ENCODE measurements at regions not wholly inside any gene's neighbourhood (a gene's known extent, or its start where the extent isn't known, plus 50 kb on each side); places are given as distances from the start of the nearest gene placed in this dataset.

DNA sequence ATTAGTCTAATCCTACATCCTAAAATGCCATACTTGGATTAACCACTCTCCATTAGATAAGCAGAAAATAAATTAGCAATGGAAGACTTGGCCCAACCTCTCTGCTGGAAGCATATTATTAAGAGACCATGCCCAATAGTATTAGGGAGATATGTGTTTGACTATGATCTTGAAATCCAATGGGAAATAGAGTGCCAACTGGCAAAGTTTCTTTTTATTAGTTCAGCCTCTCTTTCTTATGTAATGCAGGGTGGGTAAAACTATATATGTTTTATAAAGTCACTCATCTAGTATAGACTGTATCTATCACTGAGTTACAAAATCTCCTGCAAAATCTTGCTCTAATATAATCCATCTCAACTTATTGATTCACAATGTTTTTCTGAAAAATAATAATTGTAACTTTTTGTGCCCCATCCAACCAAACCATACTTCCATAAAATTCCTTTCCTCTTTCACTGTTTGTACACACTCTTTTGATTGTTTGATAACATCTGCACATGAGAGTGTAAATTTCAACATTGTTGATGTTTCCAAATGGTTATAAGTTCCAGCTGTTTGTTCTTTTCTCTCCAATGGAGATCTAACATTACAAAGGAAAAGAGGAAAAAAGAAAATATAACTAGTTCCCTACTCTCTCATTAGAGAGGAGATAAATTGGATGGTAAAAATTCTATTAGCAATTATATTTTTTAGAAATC lies 408.1 kb upstream of the ADGRL2 start:
- TF ChIP-seq, protein P1, sequence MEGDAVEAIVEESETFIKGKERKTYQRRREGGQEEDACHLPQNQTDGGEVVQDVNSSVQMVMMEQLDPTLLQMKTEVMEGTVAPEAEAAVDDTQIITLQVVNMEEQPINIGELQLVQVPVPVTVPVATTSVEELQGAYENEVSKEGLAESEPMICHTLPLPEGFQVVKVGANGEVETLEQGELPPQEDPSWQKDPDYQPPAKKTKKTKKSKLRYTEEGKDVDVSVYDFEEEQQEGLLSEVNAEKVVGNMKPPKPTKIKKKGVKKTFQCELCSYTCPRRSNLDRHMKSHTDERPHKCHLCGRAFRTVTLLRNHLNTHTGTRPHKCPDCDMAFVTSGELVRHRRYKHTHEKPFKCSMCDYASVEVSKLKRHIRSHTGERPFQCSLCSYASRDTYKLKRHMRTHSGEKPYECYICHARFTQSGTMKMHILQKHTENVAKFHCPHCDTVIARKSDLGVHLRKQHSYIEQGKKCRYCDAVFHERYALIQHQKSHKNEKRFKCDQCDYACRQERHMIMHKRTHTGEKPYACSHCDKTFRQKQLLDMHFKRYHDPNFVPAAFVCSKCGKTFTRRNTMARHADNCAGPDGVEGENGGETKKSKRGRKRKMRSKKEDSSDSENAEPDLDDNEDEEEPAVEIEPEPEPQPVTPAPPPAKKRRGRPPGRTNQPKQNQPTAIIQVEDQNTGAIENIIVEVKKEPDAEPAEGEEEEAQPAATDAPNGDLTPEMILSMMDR (IDR thresholded peaks at IDR 0.05), result no peak
- TF ChIP-seq POLR2A (IDR thresholded peaks at IDR 0.05; ENCODE audit: low read depth) (no peak), EP300 (IDR thresholded peaks at IDR 0.05) (no peak), POLR2AphosphoS5 (IDR thresholded peaks at IDR 0.05) (no peak)
- Histone ChIP-seq H3K27ac (replicated peaks in 1 of 4) (no peak overlapping the region), H3K4me1 (peaks cover 0 to 13% (median 9%) of the 10 kb centered on the region in 4 donors), H3K9me3 (no peaks in the 10 kb centered on the region), H3K4me3 (no peak overlapping the region), H3K27me3 (no peaks in the 10 kb centered on the region), H3K36me3 (no peaks in the 10 kb centered on the region)
- no peak for DNase-seq (ENCODE audit: extremely low spot score)
- intact Hi-C loops (cut with DNase I), result no loop called here

- H3K27ac ChIP-seq (replicated peaks in 1 of 4), result no peak overlapping the region
- H3K36me3 ChIP-seq, result no peaks in the 10 kb centered on the region
- 65% methylated on average over 4 of the region's 4 CpGs for WGBS
- H3K27me3 ChIP-seq, result no peaks in the 10 kb centered on the region
- H3K4me3 ChIP-seq, result no peak overlapping the region
- no peaks in the 10 kb centered on the region for H3K9me3 ChIP-seq
- intact Hi-C loops (cut with DNase I), result no loop called here
- TF ChIP-seq EP300 (IDR thresholded peaks at IDR 0.05) (no peak), POLR2AphosphoS5 (IDR thresholded peaks at IDR 0.05) (no peak), POLR2A (IDR thresholded peaks at IDR 0.05; ENCODE audit: low read depth) (no peak)
- TF ChIP-seq, protein P1 (IDR thresholded peaks at IDR 0.05), result no peak
- peaks cover 0 to 13% (median 9%) of the 10 kb centered on the region in 4 donors for H3K4me1 ChIP-seq
- DNase-seq (ENCODE audit: extremely low spot score), result no peak
Observed at GRCh38 chr1:81391125-81391828, 409.5 kb upstream of the ADGRL2 start.

DNA sequence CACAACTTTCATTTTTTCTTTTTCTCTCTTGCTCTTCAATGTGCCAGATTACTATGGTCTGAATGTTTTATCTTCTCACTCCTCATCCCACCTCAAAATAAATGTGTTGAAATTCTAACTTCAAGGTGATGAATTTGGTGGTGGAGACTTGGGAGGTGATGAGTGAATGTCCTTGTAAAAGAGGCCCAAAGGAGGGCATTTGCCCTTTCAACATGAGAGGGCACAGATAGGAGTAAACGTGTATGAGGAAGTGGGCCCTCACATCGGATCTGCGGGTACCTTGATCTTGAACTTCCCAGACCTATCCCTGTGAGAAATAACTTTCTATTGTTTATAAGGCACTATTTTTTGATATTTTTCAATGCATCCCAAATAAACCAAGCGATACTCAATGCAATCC lies 412.3 kb upstream of the ADGRL2 start:
- Histone ChIP-seq H3K4me1 (peaks cover 0 to 13% (median 9%) of the 10 kb centered on the region in 4 donors), H3K4me3 (no peak overlapping the region), H3K27ac (replicated peaks in 1 of 4) (no peak overlapping the region), H3K36me3 (no peaks in the 10 kb centered on the region), H3K27me3 (no peaks in the 10 kb centered on the region), H3K9me3 (no peaks in the 10 kb centered on the region)
- TF ChIP-seq POLR2AphosphoS5 (IDR thresholded peaks at IDR 0.05) (no peak), POLR2A (IDR thresholded peaks at IDR 0.05; ENCODE audit: low read depth) (no peak), EP300 (IDR thresholded peaks at IDR 0.05) (no peak)
- TF ChIP-seq, protein P1 (IDR thresholded peaks at IDR 0.05), result no peak
- intact Hi-C loops (cut with DNase I), result no loop called here
- WGBS, result 92% methylated on average over 4 of the region's 4 CpGs
- no peak for DNase-seq (ENCODE audit: extremely low spot score)

DNA sequence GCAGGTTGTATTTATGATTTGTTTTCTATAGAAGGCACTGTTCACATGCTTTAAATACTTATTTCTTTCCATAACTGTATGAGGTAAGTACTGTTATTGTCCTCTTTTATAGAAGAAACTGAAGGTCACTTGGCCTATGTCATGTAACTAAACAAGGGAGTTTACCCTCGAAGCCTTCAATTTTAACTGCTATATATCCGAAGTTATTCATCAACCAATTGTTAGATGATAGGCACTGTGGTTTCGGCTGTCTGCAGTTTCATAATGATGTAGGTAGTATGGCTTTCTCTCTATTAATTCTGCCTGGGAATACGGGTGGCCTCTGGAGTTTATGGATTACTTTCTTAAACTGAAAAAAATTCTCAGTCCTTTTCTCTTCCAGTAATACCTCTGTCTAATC lies 413.3 kb upstream of the ADGRL2 start:
- no peaks in the 10 kb centered on the region for H3K9me3 ChIP-seq
- peaks cover 0 to 13% (median 9%) of the 10 kb centered on the region in 4 donors for H3K4me1 ChIP-seq
- 92% methylated on average over 4 of the region's 4 CpGs for WGBS
- H3K27ac ChIP-seq (replicated peaks in 1 of 4), result no peak overlapping the region
- no peaks in the 10 kb centered on the region for H3K36me3 ChIP-seq
- H3K4me3 ChIP-seq, result no peak overlapping the region
- no peak for DNase-seq (ENCODE audit: extremely low spot score)
- TF ChIP-seq EP300 (IDR thresholded peaks at IDR 0.05), result no peak
- TF ChIP-seq, protein P1 (IDR thresholded peaks at IDR 0.05), result no peak
- no peak for TF ChIP-seq POLR2A (IDR thresholded peaks at IDR 0.05; ENCODE audit: low read depth)
- TF ChIP-seq POLR2AphosphoS5 (IDR thresholded peaks at IDR 0.05), result no peak
- H3K27me3 ChIP-seq, result no peaks in the 10 kb centered on the region
- intact Hi-C loops (cut with DNase I), result no loop called here
